Nephron progenitor cell (in vitro differentiated cells): ENCODE measurements at regions not wholly inside any gene's neighbourhood (a gene's known extent, or its start where the extent isn't known, plus 50 kb on each side); places are given as distances from the start of the nearest gene placed in this dataset.
"Not testable (repeated sequence)": the region's sequence is repeated elsewhere in the genome, so short reads cannot be mapped to it uniquely, and the experiment has no call there.

ENCODE experiments used
- DNase-seq: peaks from one replicate; pipeline ENCODE4 v3.0.0; 2021
- H3K27ac Mint-ChIP-seq: 2 replicates; pipeline ENCODE4 v1.8.0; 2021; ENCODE audit warnings: mild to moderate bottlenecking, moderate library complexity, mixed read lengths
- H3K27me3 Mint-ChIP-seq: 2 replicates; pipeline ENCODE4 v1.8.0; 2021; ENCODE audit warnings: mild to moderate bottlenecking, low read depth, mixed read lengths; ENCODE audit not compliant: poor library complexity
- H3K36me3 Mint-ChIP-seq: 2 replicates; pipeline ENCODE4 v1.8.0; 2021; ENCODE audit warnings: low read depth, mixed read lengths
- H3K4me1 Mint-ChIP-seq: 2 replicates; pipeline ENCODE4 v1.8.0; 2021; ENCODE audit warnings: mixed read lengths
- H3K4me3 Mint-ChIP-seq: 2 replicates; pipeline ENCODE4 v1.8.0; 2021; ENCODE audit warnings: mild to moderate bottlenecking, moderate library complexity, mixed read lengths
- H3K9me3 Mint-ChIP-seq: 2 replicates; pipeline ENCODE4 v1.8.0; 2021; ENCODE audit warnings: mild to moderate bottlenecking, moderate library complexity, mixed read lengths
- CTCF ChIP-seq: fragments of 200-600 bp; sonication (generic); IDR thresholded peaks from 2 replicates; pipeline ENCODE4 v1.5.0; 2021; ENCODE audit warnings: antibody characterized with exemption

GRCh38 chr6:170089963-170090362 lies 200.9 kb downstream of the DLL1 start:
- TF ChIP-seq CTCF, result no peak
- Mint-ChIP-seq H3K27ac (no peak overlapping the region), H3K4me3 (no peak overlapping the region), H3K27me3 (peaks cover 14% of the 10 kb centered on the region), H3K36me3 (no peaks in the 10 kb centered on the region), H3K9me3 (no peaks in the 10 kb centered on the region), H3K4me1 (peaks cover 51% of the 10 kb centered on the region)
- DNase-seq, result no peak

GRCh38 chr6:170088582-170088955 lies 202.3 kb downstream of the DLL1 start:
- no peak overlapping the region for H3K4me3 Mint-ChIP-seq
- peaks cover 16% of the 10 kb centered on the region for H3K27me3 Mint-ChIP-seq
- no peak overlapping the region for H3K27ac Mint-ChIP-seq
- no peak for TF ChIP-seq CTCF
- H3K36me3 Mint-ChIP-seq, result no peaks in the 10 kb centered on the region
- DNase-seq, result no peak
- H3K4me1 Mint-ChIP-seq, result peaks cover 50% of the 10 kb centered on the region
- no peaks in the 10 kb centered on the region for H3K9me3 Mint-ChIP-seq

GRCh38 chr6:170087941-170088581 lies 202.8 kb downstream of the DLL1 start:
- Mint-ChIP-seq H3K36me3 (no peaks in the 10 kb centered on the region), H3K27ac (peak overlapping the region; percentile 86), H3K4me1 (peaks cover 50% of the 10 kb centered on the region), H3K9me3 (no peaks in the 10 kb centered on the region), H3K27me3 (peaks cover 17% of the 10 kb centered on the region), H3K4me3 (no peak overlapping the region)
- no peak for DNase-seq
- no peak for TF ChIP-seq CTCF

GRCh38 chr6:170087421-170087780 lies 203.5 kb downstream of the DLL1 start:
- H3K36me3 Mint-ChIP-seq, DNase-seq, H3K9me3 Mint-ChIP-seq, H3K27ac Mint-ChIP-seq, H3K4me3 Mint-ChIP-seq: not testable (repeated sequence)
- Mint-ChIP-seq H3K4me1 (peaks cover 54% of the 10 kb centered on the region), H3K27me3 (peaks cover 20% of the 10 kb centered on the region)

GRCh38 chr6:170086639-170087420 lies 204.0 kb downstream of the DLL1 start:
- H3K9me3 Mint-ChIP-seq, result no peaks in the 10 kb centered on the region
- H3K4me1 Mint-ChIP-seq, result peaks cover 56% of the 10 kb centered on the region
- peak overlapping the region; percentile 77 for H3K27ac Mint-ChIP-seq
- H3K4me3 Mint-ChIP-seq, result no peak overlapping the region
- H3K36me3 Mint-ChIP-seq, result no peaks in the 10 kb centered on the region
- DNase-seq, result no peak
- no peak for TF ChIP-seq CTCF
- peaks cover 21% of the 10 kb centered on the region for H3K27me3 Mint-ChIP-seq

- peaks cover 56% of the 10 kb centered on the region for H3K4me1 Mint-ChIP-seq
- H3K4me3 Mint-ChIP-seq, result no peak overlapping the region
- no peak overlapping the region for H3K27ac Mint-ChIP-seq
- DNase-seq, result no peak
- H3K9me3 Mint-ChIP-seq, result no peaks in the 10 kb centered on the region
- H3K36me3 Mint-ChIP-seq, result no peaks in the 10 kb centered on the region
- TF ChIP-seq CTCF, result no peak
- peaks cover 16% of the 10 kb centered on the region for H3K27me3 Mint-ChIP-seq
Measured at GRCh38 chr6:170085475-170086401, 205.1 kb downstream of the DLL1 start.
